GM23338 (cell line): ENCODE measurements at regions not wholly inside any gene's neighbourhood (a gene's known extent, or its start where the extent isn't known, plus 50 kb on each side); places are given as distances from the start of the nearest gene placed in this dataset.

Experiments
- CTCF ChIP-seq, 2 experiments: fragments of 200-600 bp in 1 of 2; sonication (generic) in 1 of 2; conservative IDR thresholded peaks; 2 replicates each; pipeline versions ENCODE4 v1.5.1 to v1.6.1; 2016 to 2017; ENCODE audit warnings: antibody characterized with exemption in 2 of 2, low read depth in 2 of 2, mild to moderate bottlenecking in 2 of 2, moderate library complexity in 1 of 2
- EZH2 ChIP-seq: fragments of 200-600 bp; sonication (generic); IDR thresholded peaks from one replicate; pipeline ENCODE4 v1.8.0; 2017; ENCODE audit warnings: antibody characterized with exemption, mild to moderate bottlenecking, low read depth; ENCODE audit not compliant: unreplicated experiment
- POLR2AphosphoS5 ChIP-seq: IDR thresholded peaks from 2 replicates; pipeline ENCODE4 v1.6.1; 2016; ENCODE audit warnings: antibody characterized with exemption, low read depth
- TF ChIP-seq, protein P1 (sequence below): IDR thresholded peaks from 2 replicates; pipeline ENCODE4 v1.6.1; 2016; ENCODE audit warnings: antibody characterized with exemption

DNA sequence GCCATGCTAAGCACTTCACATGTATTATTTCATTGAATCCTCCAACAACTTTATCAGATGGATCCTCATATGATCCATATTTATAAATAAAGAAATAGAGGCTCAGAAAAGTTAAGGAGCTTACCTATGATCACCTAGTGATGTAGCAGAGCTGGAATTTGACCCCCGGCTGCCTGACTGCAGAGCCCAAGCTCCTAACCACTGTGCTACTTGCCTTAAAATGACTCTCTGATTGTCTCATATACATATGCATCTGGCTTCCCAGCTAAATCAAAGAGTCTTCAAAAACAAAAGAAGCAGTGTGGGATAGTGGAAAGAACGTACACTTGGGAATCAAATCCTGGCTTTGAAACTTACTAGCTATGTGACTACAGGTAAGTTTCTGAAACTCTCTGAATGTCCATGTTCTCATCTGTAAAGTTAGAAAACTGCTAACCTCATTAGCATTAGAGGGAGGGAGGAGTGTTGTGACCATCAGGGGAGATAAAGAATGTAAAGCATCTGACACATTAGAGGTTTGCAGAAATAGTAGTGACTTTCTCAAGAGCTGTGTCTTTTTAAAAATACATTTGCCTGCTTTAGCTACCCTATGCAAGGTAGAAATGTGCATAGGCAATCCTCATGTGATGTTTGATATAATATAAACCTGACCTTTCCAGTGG lies 67.2 kb upstream of the BARHL2 start:
- TF ChIP-seq, protein P1, sequence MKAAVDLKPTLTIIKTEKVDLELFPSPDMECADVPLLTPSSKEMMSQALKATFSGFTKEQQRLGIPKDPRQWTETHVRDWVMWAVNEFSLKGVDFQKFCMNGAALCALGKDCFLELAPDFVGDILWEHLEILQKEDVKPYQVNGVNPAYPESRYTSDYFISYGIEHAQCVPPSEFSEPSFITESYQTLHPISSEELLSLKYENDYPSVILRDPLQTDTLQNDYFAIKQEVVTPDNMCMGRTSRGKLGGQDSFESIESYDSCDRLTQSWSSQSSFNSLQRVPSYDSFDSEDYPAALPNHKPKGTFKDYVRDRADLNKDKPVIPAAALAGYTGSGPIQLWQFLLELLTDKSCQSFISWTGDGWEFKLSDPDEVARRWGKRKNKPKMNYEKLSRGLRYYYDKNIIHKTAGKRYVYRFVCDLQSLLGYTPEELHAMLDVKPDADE, result no peak
- TF ChIP-seq POLR2AphosphoS5, result no peak
- TF ChIP-seq EZH2, result no peak
- TF ChIP-seq CTCF (conservative IDR thresholded peaks at IDR 0.05; ENCODE audit: low read depth in 2 of 2), result no peak
